HG03045 (cell line): ENCODE measurements at regions not wholly inside any gene's neighbourhood (a gene's known extent, or its start where the extent isn't known, plus 50 kb on each side); places are given as distances from the start of the nearest gene placed in this dataset.
"Not testable (repeated sequence)": the region's sequence is repeated elsewhere in the genome, so short reads cannot be mapped to it uniquely, and the experiment has no call there.

Experiments used
- ATAC-seq: cut with Tn5 transposase; IDR thresholded peaks from one replicate; pipeline ENCODE4 v1.9.1; 2021; ENCODE audit warnings: mild to moderate bottlenecking, moderate library complexity; ENCODE audit not compliant: unreplicated experiment

DNA sequence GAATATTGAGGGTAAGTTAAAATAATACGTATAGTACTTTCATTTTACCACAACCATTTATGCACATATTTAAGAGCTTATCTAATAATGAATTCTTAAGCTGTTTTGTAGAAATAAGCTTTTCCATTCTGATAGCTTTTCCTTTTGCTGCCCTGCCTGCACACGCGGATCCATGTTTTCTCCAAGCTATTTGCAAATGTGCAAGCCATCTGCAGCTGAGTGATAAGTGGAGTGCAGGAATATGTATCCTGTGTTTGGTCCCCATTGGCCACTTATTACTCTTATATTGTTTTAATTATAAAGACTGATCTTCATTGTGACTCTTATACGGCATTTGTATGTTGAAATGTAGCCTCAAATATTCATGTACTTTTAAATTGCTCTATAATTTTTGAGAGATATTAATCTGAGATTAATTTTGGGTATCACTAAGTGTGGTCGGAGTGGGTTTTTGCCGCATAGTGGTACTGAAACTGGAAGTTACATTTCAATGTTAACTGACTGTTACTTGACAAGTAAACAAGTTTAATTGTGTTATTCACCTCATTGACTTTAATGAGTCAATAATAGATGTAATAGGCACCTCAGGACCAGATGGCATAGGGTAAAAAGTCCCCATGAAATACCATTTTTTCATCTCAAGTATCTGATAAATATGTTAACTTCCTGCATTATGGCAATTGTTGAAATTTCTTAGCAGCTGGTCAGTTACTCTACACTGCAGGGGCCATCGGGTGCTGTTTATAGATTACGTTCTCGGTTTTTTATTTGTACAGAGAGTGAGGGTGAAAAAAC, 1567.4 kb downstream of the EFNB2 start:
- ATAC-seq, result no peak

DNA sequence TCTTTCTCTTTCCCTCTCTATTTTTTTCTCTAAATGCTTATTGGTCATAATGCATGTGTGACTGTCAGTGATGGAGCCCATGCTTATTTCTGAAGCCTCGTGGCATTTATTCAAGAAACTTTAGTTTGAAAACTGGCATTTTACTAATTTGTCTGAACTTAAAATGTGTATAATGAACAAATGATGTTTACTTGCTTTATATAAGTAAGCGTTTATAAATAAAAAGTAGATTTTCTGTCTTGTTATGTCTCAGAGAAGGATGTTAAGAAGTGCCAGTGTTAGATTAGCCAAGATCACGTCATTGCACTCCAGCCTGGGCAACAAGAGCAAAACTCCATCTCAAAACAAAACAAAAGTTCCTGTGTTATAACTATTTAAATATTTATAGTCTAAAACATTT, 1568.1 kb downstream of the EFNB2 start:
- no peak for ATAC-seq

DNA sequence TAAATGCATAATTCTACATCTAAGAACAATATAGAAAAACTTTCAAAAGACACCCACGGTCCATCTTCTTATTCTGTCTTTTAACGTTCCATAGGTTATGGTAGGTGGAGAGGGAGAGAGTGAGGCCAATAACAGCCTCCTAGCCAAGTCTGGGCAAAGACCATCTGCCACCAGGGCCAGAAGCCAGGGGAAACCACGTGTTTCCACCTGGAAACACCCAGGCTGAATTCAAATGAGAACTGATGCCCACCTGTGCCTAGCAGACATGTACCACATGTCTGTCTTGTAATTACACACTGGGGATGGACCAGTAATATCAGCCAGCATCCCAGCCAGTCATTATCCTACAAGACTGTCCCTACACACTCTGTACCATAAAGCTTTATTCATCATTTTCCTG, 1573.1 kb downstream of the EFNB2 start:
- no peak for ATAC-seq

DNA sequence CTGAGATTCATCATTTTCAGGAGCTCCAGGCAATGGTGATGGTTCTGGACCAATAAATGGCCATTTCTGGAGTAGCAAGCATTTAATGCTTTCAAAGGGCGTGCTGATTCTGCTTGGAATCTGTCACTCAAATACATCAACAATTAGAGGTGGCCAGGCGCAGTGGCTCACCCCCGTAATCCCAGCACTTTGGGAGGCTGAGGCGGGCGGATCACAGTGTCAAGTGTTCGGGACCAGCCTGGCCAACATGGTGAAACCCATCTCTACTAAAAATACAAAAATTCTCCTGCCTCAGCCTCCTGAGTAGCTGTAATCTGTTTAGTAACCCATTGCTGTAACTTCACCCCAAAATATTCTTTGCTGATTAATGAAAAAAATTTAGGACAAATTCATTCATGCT, 1574.2 kb downstream of the EFNB2 start:
- no peak for ATAC-seq

DNA sequence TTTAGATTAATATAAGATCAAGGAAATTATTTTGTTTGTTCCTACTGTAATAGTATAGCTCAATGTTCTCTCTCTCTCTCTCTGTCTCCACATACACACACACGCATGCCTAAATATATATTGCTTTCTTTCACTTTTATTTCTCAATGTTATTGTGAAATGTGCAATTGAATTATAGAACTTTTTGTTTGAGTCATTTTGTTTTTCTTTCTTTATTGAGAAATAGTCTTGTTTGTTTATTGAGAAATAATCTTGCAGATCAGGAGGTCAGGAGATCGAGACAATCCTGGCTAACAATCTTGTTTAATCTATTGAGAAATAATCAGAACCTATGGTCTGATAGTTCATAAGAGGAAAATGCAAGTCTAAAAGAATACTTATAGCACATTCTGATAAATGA, 1581.3 kb downstream of the EFNB2 start:
- ATAC-seq, result no peak

DNA sequence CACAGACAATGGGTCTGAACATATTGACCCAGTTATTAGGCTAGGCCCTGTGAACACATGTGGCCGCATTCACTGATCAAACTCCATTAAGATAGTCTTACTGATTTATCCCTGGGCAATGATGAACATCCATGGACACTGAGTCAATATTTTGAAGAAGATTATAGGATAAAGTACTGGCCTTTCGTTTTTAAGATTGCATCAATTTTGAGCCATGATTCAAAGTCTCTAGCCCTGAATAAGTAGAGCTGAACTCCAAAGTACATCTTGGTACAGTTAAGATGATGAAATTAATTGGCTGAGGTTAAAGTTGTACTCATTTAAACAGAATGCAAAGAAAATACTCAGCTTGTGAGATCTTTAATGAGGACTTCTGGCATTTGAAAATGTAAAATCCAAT, 1581.9 kb downstream of the EFNB2 start:
- no peak for ATAC-seq

DNA sequence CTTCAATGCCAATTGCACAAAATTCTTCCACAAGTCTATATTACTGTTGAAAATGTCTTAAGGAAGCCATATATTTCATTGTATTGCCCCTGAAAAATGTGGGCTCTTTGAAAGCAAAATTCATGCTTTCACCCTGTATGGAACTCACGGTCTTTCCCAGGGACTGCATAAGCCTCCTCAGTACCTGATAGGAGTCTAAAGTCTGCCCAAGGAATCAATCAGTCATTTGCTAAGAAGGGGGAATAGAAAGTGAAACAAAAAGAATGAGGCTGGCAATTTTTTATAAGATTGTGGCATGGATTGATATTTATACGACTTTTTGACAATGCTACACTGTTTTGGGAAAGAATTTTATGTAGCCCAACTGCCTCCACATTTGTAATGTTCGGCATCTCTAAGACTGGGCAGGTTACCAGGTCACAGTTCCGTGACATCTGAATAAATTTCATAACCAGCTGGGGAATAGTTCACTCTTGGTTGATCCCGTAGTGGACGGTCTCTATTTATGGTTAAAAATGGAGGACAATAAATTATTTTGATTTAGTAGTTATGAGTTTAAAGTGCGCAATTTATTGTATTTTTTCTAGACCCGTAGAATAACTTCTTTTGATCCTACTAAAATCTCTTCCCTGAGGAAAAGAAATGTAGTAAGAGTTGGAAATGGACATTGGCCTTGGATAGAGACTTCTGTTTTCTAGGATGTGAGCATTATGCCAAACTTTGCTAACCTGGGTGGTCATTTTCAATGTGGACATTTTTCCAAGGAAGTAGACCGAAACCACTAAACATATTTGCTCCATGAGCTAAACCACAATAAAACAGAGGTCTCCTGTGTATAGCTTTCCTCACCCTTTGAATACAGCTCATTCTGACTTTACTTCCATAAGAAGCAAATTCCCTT, 1585.4 kb downstream of the EFNB2 start:
- ATAC-seq, result no peak

DNA sequence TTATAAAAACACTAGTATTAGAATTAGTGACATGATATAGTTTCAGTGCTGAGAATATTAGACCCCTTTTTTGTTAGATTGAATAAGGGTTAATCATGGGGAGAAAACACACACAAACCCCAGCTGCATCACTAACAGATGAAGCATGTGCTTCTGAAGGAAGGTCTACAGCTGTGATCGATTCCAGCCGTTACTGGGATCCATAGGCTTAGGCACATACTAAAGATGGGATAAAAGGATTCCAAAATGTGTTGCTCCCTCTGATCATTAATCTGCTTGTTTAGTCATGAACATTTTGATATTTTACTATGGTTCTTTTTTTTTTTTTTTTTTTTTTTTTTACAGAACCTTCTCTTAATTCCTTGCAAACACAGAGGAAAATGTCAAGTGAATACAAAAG, 1591.3 kb downstream of the EFNB2 start:
- no peak for ATAC-seq

DNA sequence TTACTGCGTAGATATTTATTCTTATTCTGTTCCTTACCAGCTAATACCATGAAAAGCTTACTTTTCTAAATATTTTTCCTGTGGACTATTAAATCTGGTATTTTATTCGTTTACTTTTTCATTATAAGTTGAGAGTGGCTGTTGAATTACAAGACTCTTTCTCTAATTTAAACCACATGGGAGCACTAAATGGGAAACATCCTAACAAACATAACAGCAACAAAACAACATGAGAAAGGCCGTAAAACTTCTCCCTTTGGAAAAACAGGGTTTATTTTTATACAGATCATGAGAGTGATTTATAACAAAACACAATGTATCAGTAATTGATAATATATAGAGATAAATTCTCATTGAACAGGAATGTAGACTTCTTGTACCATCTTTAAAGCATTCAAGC, 1592.1 kb downstream of the EFNB2 start:
- ATAC-seq, result no peak

DNA sequence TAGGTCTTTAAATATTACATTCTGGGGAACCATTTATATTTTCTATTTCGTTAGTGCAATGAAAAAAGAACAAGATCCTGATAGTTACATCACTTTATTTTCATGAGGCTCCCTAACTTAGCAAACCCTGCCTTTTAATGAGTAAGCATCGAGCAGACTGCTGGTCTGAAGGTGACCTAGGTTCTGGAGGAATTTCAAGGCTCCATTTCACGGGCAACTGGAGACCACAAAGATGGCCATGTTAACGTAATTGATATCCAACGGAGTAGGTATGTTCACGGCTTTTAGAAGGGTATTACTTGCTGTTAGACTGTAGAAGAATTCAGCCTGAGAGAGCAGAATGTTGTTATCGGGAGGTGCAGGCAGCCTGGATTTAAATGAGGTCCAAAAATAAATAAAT, 1597.6 kb downstream of the EFNB2 start:
- no peak for ATAC-seq

DNA sequence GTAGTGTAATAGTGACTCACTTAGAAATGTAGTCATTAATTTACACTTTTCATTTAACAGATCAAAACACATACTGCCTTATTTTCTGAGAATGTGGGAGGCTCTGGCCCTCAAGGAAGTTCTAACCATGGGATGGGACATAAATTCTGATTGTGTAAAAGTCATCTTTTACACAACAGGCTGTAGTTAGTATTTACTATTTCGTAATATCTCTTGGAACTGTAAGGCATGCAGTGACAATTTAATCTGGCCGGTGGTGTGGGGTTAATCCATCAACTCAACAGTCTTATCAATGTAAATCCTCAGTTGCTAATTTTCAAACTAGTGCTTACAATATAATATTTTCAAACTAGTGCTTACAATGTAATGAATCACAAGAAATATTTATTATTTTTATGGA, 1599.2 kb downstream of the EFNB2 start:
- no peak for ATAC-seq

DNA sequence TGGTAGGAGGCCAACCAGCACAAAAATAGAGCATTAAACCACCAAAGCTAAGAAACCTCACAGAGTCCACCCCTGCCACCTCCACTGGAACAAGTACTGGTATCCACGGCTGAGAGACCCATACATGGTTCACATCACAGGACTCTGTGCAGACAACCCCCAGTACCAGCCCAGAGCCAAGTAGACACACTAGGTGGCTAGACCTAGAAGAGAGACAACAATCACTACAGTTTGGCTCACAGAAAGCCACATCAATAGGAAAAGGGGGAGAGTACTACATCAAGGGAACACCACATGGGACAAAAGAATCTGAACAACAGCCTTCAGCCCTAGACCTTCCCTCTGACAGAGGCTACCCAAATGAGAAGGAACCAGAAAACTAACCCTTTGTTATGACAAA, 1614.9 kb downstream of the EFNB2 start:
- ATAC-seq, result not testable (repeated sequence)

DNA sequence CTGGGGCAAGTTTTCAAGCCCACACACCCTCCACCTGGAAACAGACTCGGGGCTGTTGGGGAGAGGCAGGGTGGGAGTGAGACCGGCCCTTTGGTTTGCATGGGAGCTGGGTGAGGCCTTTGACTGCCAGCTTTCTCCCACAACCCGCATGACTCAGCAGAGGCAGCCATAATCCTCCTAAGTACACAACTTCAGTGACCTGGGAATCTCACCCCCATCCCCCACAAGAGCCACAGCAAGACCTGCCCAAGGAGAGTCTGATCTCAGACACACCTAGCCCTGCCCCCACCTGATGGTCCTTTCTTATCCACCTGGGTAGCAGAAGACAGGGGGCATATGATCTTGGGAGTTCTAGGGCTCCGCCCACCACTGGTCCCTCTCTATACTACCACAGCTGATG, 1615.4 kb downstream of the EFNB2 start:
- ATAC-seq, result no peak

DNA sequence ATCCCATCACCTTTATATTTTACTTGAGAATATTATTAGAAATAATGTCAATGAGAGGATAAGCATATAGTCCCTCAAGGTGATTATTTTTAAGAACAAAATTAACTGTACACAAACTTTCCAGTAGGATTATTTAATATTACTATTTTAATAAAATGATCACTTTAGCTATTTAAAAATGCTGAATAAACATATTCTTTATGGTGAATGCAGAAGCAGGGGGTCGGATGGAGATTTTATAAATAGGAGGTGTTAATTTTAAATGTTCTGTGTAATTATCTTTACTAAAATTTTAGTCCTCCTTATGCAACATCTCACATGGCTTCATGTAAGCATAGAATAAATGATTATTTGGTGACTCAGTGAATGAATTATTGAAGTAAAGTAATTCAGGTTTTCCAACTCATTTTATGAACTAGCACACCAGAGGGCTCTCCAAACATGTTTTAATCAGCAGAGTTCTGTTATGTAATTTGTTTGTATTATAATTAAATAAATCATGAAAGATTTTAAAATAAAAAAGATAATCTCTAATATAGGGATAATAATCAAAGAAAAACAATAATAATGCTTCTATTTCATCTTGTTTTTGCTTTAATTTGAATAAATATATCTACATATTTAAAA, 1635.2 kb downstream of the EFNB2 start:
- no peak for ATAC-seq

DNA sequence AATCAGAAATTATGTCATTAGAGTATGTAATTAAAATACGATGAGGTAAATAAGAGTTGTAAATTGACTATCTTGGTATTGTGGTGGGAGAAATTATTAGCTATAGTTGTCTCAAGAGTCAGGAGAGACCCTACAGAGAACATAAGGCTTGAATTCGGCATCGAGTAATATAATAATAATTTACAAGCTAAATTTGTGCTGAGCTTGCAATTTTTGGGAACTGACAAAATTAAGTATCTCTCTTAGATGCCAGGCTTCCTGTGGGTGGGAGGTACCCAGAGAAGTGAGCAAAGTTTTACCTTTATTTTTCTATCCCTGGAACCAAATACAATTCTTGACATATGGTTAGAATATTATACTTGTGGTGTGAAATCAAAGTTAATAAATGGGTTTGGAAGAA, 1637.0 kb downstream of the EFNB2 start:
- no peak for ATAC-seq

DNA sequence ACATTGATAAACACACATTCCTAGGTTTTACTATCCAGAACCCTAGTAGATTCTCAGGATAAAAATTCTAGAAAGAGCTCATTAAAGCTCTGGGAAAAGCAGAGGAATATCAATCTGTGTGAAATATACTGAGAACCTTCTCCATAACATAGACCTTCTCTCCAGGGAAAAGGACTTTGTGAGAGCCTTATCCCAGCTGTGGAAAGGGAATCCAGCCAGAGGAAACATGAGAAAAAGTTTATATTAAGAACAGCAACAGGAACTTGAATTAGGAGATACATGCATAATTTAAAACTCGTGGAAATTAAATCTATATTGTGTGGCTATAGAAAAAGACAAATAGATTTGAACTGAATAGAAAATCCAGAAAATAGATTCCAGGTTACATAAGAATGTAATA, 1639.9 kb downstream of the EFNB2 start:
- ATAC-seq, result no peak

DNA sequence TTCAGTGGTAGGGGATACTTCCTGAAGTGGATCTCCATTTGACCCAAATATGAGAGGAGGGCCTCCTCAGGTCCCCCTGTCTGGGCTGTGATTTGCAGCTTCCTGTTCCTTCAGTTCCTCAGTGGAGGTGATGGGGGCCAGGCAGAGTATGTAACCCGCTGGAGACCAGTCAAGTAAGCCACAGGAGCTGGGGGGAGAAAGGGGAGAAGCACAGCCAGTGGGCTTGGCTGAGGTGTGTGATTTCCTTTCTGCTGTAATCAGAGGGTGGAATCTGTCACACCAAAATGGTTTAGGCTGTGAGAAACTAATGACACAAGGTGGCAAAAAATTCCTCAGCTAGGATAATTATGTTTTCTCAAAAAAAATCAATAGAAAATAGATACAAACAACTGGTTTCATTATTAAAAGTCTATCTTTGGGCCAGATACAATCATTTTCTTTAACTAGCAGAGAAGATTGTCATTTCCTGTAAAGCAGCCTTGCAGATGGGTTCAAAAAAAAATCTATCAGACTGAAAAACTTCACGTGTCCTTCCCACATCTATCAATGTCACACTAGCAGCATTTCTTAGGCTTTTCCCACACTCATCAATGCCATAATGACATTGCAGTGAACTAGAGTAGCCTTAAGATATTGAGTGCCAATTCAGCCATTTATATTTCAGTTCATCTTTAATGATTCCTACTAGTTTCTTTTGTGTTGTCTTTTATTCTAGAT, 1660.3 kb downstream of the EFNB2 start:
- ATAC-seq, result no peak

DNA sequence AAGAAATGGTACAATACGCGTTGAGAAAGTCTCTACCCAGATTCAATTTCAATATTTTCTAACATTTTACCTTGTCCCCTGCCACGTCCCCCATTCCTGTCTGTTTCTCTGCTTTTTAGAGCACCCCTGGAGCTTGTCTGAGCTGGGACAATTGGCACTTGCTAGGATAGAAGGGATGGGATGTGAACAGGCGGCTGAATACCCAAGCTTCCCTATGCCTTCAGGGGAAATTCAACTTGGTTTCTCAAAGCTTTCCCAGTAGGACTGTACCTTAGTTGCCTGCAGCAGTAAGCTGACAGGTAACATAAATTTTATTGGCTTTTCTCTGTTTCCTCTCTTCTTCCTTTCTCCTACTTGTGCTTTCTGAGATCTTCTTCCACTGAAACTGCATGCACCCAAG, 1663.3 kb downstream of the EFNB2 start:
- ATAC-seq, result no peak

DNA sequence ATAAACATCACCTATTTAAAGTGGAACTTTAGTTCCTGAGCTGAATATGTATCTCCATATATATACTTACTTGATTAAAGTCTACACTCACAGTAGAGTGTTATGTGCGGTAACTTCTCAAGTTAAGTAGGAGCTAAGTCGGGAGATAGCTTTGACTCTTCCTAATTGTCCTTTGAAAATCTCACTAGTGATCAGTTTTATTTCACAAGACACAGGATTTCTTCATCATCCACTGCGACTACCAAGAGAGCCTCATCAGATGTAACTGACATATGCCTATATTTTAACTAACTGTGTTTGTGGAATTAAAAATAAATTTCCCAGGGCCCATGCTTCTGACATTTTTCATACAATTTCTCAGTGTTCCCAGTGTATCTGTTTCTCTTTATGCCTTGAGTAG, 1664.0 kb downstream of the EFNB2 start:
- ATAC-seq, result no peak

DNA sequence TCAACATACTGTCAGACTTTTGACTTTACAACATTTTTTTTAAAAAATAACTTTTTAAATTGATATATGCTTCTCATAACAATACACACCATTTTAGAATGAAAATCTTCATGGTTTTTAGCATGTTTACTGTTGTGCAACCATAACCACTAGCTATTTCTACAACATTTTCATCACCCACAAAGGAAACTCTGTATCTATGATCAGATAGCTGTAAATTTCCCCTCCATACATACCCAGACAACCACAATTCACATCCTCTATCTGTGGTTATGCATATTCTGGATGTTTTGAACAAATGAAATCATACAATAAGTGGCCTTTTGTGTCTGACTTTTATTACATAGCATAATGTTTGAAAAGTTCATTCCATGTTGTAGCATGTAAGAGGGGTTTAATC, 1666.0 kb downstream of the EFNB2 start:
- ATAC-seq, result no peak

DNA sequence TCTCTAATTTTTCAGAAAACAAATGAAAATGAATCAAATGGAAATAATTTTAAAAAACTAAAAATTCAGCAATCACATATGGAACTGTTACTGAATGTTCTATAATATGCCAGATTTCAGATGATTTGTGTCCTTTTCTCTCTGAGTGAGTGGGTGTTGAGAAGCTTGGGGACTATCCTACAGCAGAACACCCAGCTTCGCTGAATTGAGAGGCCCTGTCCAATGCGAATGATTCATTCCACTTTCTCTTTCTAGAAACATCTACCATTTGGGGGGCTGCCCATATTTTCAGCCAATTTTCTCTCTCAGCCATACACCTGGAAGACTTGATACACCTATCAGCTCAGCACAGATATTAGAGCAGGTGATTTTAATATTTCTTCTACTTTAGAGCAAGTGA, 1666.7 kb downstream of the EFNB2 start:
- ATAC-seq, result no peak
